ENCODE measurements at regions not wholly inside any gene's neighbourhood (a gene's known extent, or its start where the extent isn't known, plus 50 kb on each side); places are given as distances from the start of the nearest gene placed in this dataset.

GRCh38 chr9:119758990-119759389 is 389.8 kb upstream of the BRINP1 start:
- H3K4me1 Mint-ChIP-seq, result no peaks in the 10 kb centered on the region
- H2AFZ ChIP-seq (ENCODE audit: insufficient read depth, low read depth, low read length, poor library complexity, severe bottlenecking), result no peak overlapping the region
- H3K4me1 ChIP-seq (ENCODE audit: control insufficient read depth in 1 of 2, insufficient read depth in 2 of 2, low read length in 2 of 2), result no peaks in the 10 kb centered on the region
- intact Hi-C loops (cut with micrococcal nuclease), result no loop called here
- H3K27ac ChIP-seq (ENCODE audit: low read depth in 1 of 2, low read length in 2 of 2), result no peak overlapping the region
- no peak for TF ChIP-seq CTCF (IDR thresholded peaks at IDR 0.05)
- H3K4me3 Mint-ChIP-seq, result no peak overlapping the region
- no peak overlapping the region for H3K4me2 ChIP-seq (replicated peaks; ENCODE audit: extremely low read depth, low read length, poor library complexity, severe bottlenecking)
- no peak for DNase-seq
- H3K36me3 Mint-ChIP-seq, result no peaks in the 10 kb centered on the region
- no peaks in the 10 kb centered on the region for H3K27me3 ChIP-seq (ENCODE audit: control insufficient read depth in 2 of 2, insufficient read depth in 2 of 2, low read length in 2 of 2)
- peaks cover 0 to 1% (median 1%) of the 10 kb centered on the region in 3 donors for H3K27me3 Mint-ChIP-seq (ENCODE audit: low read depth in 3 of 3)
- H3K9me3 ChIP-seq (replicated peaks in 1 of 2; ENCODE audit: control insufficient read depth in 1 of 2, insufficient read depth in 1 of 2, low read length in 2 of 2), result no peaks in the 10 kb centered on the region
- H3K4me3 ChIP-seq (replicated peaks in 1 of 3; ENCODE audit: low read depth in 2 of 3, low read length in 3 of 3), result no peak overlapping the region
- no peaks in the 10 kb centered on the region for H4K20me1 ChIP-seq (ENCODE audit: insufficient read depth, low read length)
- no peak overlapping the region for H3K9ac ChIP-seq (ENCODE audit: insufficient read depth, low read length, poor library complexity, severe bottlenecking)
- no peaks in the 10 kb centered on the region for H3K36me3 ChIP-seq (replicated peaks in 1 of 2; ENCODE audit: control insufficient read depth in 1 of 2, insufficient read depth in 2 of 2, low read length in 2 of 2)
- H3K79me2 ChIP-seq (ENCODE audit: insufficient read depth, low read length), result no peaks in the 10 kb centered on the region
- no peak overlapping the region for H3K27ac Mint-ChIP-seq
- H3K9me3 Mint-ChIP-seq, result peaks cover 0 to 6% (median 0%) of the 10 kb centered on the region in 7 donors
- whole genome bisulfite sequencing (ENCODE audit: insufficient coverage), result 54% methylated on average over 3 of the region's 5 CpGs

- Histone ChIP-seq H3K36me3 (replicated peaks in 1 of 2; ENCODE audit: control insufficient read depth in 1 of 2, insufficient read depth in 2 of 2, low read length in 2 of 2) (no peaks in the 10 kb centered on the region), H3K9me3 (replicated peaks in 1 of 2; ENCODE audit: control insufficient read depth in 1 of 2, insufficient read depth in 1 of 2, low read length in 2 of 2) (no peaks in the 10 kb centered on the region), H3K9ac (ENCODE audit: insufficient read depth, low read length, poor library complexity, severe bottlenecking) (no peak overlapping the region), H3K4me2 (replicated peaks; ENCODE audit: extremely low read depth, low read length, poor library complexity, severe bottlenecking) (no peak overlapping the region), H2AFZ (ENCODE audit: insufficient read depth, low read depth, low read length, poor library complexity, severe bottlenecking) (no peak overlapping the region), H4K20me1 (ENCODE audit: insufficient read depth, low read length) (no peaks in the 10 kb centered on the region), H3K4me3 (replicated peaks in 1 of 3; ENCODE audit: low read depth in 2 of 3, low read length in 3 of 3) (no peak overlapping the region), H3K4me1 (ENCODE audit: control insufficient read depth in 1 of 2, insufficient read depth in 2 of 2, low read length in 2 of 2) (no peaks in the 10 kb centered on the region), H3K79me2 (ENCODE audit: insufficient read depth, low read length) (no peaks in the 10 kb centered on the region), H3K27me3 (ENCODE audit: control insufficient read depth in 2 of 2, insufficient read depth in 2 of 2, low read length in 2 of 2) (no peaks in the 10 kb centered on the region), H3K27ac (ENCODE audit: low read depth in 1 of 2, low read length in 2 of 2) (no peak overlapping the region)
- no peak for TF ChIP-seq CTCF (IDR thresholded peaks at IDR 0.05)
- 85% methylated on average over 3 of the region's 3 CpGs for WGBS (ENCODE audit: insufficient coverage)
- Mint-ChIP-seq H3K27ac (peak overlapping the region in 1 of 7 donors; percentile 12), H3K27me3 (ENCODE audit: low read depth in 3 of 3) (peaks cover 0 to 1% (median 1%) of the 10 kb centered on the region in 3 donors), H3K36me3 (no peaks in the 10 kb centered on the region), H3K9me3 (peaks cover 0 to 6% (median 0%) of the 10 kb centered on the region in 7 donors), H3K4me1 (no peaks in the 10 kb centered on the region), H3K4me3 (no peak overlapping the region)
- DNase-seq, result no peak
- intact Hi-C loops (cut with micrococcal nuclease), result no loop called here
Measured at GRCh38 chr9:119758241-119758640, 389.0 kb upstream of the BRINP1 start.

All from CD14-positive monocyte (primary cell).